Mammary epithelial cell (primary cell): ENCODE measurements at regions not wholly inside any gene's neighbourhood (a gene's known extent, or its start where the extent isn't known, plus 50 kb on each side); places are given as distances from the start of the nearest gene placed in this dataset.

Experiments used
- CTCF ChIP-seq, 2 donors: IDR thresholded peaks in 1 of 2; conservative IDR thresholded peaks in 1 of 2; 2 replicates each; pipeline ENCODE4 v1.5.1; 2011 to 2012; ENCODE audit warnings: inconsistent platforms in 2 of 2, low read length in 2 of 2, mild to moderate bottlenecking in 2 of 2, control low read depth in 1 of 2, low read depth in 1 of 2; ENCODE audit not compliant: insufficient read depth in 1 of 2; ENCODE audit errors: extremely low read depth in 1 of 2
- EZH2 ChIP-seq: IDR thresholded peaks from 2 replicates; pipeline ENCODE4 v1.6.1; 2012; ENCODE audit warnings: low read length, inconsistent platforms, borderline replicate concordance

- TF ChIP-seq CTCF (conservative IDR thresholded peaks at IDR 0.05 in 1 of 2, IDR thresholded peaks at IDR 0.05 in 1 of 2; ENCODE audit: extremely low read depth in 1 of 2, insufficient read depth in 1 of 2, low read depth in 1 of 2, low read length in 2 of 2) (no peak), EZH2 (no peak)
Measured at GRCh38 chr1:5317391-5317790, 663.0 kb downstream of the AJAP1 start.
